A549 (cell line): ENCODE measurements at regions not wholly inside any gene's neighbourhood (a gene's known extent, or its start where the extent isn't known, plus 50 kb on each side); places are given as distances from the start of the nearest gene placed in this dataset.

ENCODE experiments used
- ATAC-seq, 2 experiments: fragments of 200-7000 bp in 1 of 2; fragments of >200 bp in 1 of 2; cut with Nextera tagmentation in 1 of 2; cut with Tn5 transposase in 1 of 2; 3 replicates each; pipeline versions ENCODE4 v1.8.0 to v1.9.1; 2018 to 2020; ENCODE audit warnings: mild to moderate bottlenecking in 1 of 2, moderate library complexity in 1 of 2
- CTCF ChIA-PET: fragments of 300-600 bp; sonication (Branson Sonifier 250); formaldehyde crosslinking; extraction: SDS; loops from one replicate; lab custom pipeline; 2021; ENCODE audit warnings: antibody characterized with exemption, inconsistent platforms; lab: Yijun Ruan, JAX
- POLR2A ChIA-PET: fragments of 350-600 bp; formaldehyde crosslinking; extraction: SDS; loops from one replicate; lab custom pipeline; 2021; ENCODE audit warnings: antibody characterized with exemption, inconsistent platforms; lab: Yijun Ruan, JAX
- DNase-seq, 2 experiments: peaks; one replicate each; pipeline versions ENCODE4 v3.0.0 to v3.0.0-alpha.2; 2011 to 2016; ENCODE audit warnings: low read depth in 1 of 2, low spot score in 1 of 2
- FAIRE-seq: peaks from 2 replicates; lab custom pipeline; 2011; peaks lifted over from hg19 to GRCh38; lab: Jason Lieb, UNC
- H3K27ac ChIP-seq, 2 experiments: fragments of >200 bp; sonication (Bioruptor Twin); formaldehyde crosslinking; 3 replicates each; pipeline ENCODE4 v1.5.1; 2016 to 2017
- H3K4me1 ChIP-seq: fragments of >200 bp; sonication (Bioruptor Twin); formaldehyde crosslinking; 3 replicates; pipeline ENCODE4 v1.6.1; 2016
- H3K4me2 ChIP-seq: fragments of >200 bp; sonication (Bioruptor Twin); formaldehyde crosslinking; 3 replicates; pipeline ENCODE4 v1.6.1; 2016
- H3K4me3 ChIP-seq: fragments of >200 bp; sonication (Bioruptor Twin); formaldehyde crosslinking; 3 replicates; pipeline ENCODE4 v1.5.1; 2016
- H3K9me3 ChIP-seq: fragments of >200 bp; sonication (Bioruptor Twin); formaldehyde crosslinking; 3 replicates; pipeline ENCODE4 v1.6.1; 2016
- BHLHE40 ChIP-seq: IDR thresholded peaks from 2 replicates; pipeline ENCODE4 v1.6.1; 2012; ENCODE audit warnings: low read depth, low read length, inconsistent platforms
- CBX2 ChIP-seq: fragments of 200-600 bp; sonication (generic); IDR thresholded peaks from 2 replicates; pipeline ENCODE4 v1.6.1; 2016; ENCODE audit warnings: low read depth, mild to moderate bottlenecking, borderline replicate concordance
- CBX8 ChIP-seq: fragments of 200-600 bp; sonication (generic); IDR thresholded peaks from 2 replicates; pipeline ENCODE4 v1.6.1; 2016
- CEBPB ChIP-seq, 2 experiments: fragments of >200 bp in 1 of 2; sonication (Bioruptor Twin) in 1 of 2; formaldehyde crosslinking in 1 of 2; IDR thresholded peaks; 2 replicates each; pipeline ENCODE4 v1.6.1; 2012 to 2016
- CHD2 ChIP-seq: fragments of 150-350 bp; IDR thresholded peaks from 2 replicates; pipeline ENCODE4 v1.6.1; 2014; ENCODE audit warnings: low read length; ENCODE audit not compliant: partially characterized antibody
- CHD4 ChIP-seq: fragments of 200-600 bp; sonication (generic); IDR thresholded peaks from 2 replicates; pipeline ENCODE4 v1.6.1; 2016; ENCODE audit warnings: antibody characterized with exemption, mild to moderate bottlenecking, borderline replicate concordance
- ELK1 ChIP-seq: fragments of 150-350 bp; IDR thresholded peaks from 2 replicates; pipeline ENCODE4 v1.6.1; 2014; ENCODE audit warnings: low read depth, mild to moderate bottlenecking, low read length
- EP300 ChIP-seq, 2 experiments: fragments of >200 bp; sonication (Bioruptor Twin); formaldehyde crosslinking; IDR thresholded peaks; 2 replicates in 1 of 2; 3 replicates in 1 of 2; pipeline ENCODE4 v1.6.1; 2016 to 2017
- ESRRA ChIP-seq: fragments of 150-350 bp; IDR thresholded peaks from 2 replicates; pipeline ENCODE4 v1.6.1; 2014; ENCODE audit warnings: mild to moderate bottlenecking, low read length, borderline replicate concordance
- FOSB ChIP-seq: fragments of 250-450 bp; sonication (Bioruptor Pico); IDR thresholded peaks from 2 replicates; pipeline ENCODE4 v1.5.0; 2020; ENCODE audit warnings: mild to moderate bottlenecking, moderate library complexity
- FOSL2 ChIP-seq, 2 experiments: fragments of 450-650 bp in 1 of 2; fragments of >200 bp in 1 of 2; sonication (Bioruptor Twin) in 1 of 2; formaldehyde crosslinking; IDR thresholded peaks; 2 replicates each; pipeline versions ENCODE4 v1.5.0 to v1.6.1; 2016 to 2020; ENCODE audit warnings: mild to moderate bottlenecking in 1 of 2, moderate library complexity in 1 of 2
- FOXS1 ChIP-seq: fragments of 250-450 bp; sonication (Bioruptor Pico); IDR thresholded peaks from 2 replicates; pipeline ENCODE4 v1.5.0; 2020; ENCODE audit warnings: mild to moderate bottlenecking, moderate library complexity
- HDAC2 ChIP-seq: fragments of 200-600 bp; sonication (generic); IDR thresholded peaks from 2 replicates; pipeline ENCODE4 v1.6.1; 2016
- HOXA7 ChIP-seq: fragments of 250-450 bp; sonication (Bioruptor Pico); IDR thresholded peaks from 2 replicates; pipeline ENCODE4 v1.5.0; 2020; ENCODE audit warnings: mild to moderate bottlenecking, moderate library complexity
- JUN ChIP-seq, 2 experiments: fragments of >200 bp; sonication (Bioruptor Twin); formaldehyde crosslinking; IDR thresholded peaks; 2 replicates in 1 of 2; 3 replicates in 1 of 2; pipeline ENCODE4 v1.6.1; 2016 to 2017
- JUNB ChIP-seq: fragments of >200 bp; sonication (Bioruptor Twin); formaldehyde crosslinking; IDR thresholded peaks from 2 replicates; pipeline ENCODE4 v1.6.1; 2016
- NFE2L2 ChIP-seq: fragments of 150-350 bp; conservative IDR thresholded peaks from 2 replicates; pipeline ENCODE4 v1.6.1; 2014; ENCODE audit warnings: low read length
- NPAS2 ChIP-seq: fragments of 250-450 bp; sonication (Bioruptor Pico); IDR thresholded peaks from 2 replicates; pipeline ENCODE4 v1.8.0; 2022; ENCODE audit warnings: mild to moderate bottlenecking, moderate library complexity, borderline replicate concordance
- NR3C1 ChIP-seq: fragments of >200 bp; sonication (Bioruptor Twin); formaldehyde crosslinking; IDR thresholded peaks from 3 replicates; pipeline ENCODE4 v1.6.1; 2017
- PHF8 ChIP-seq: fragments of 200-600 bp; sonication (generic); IDR thresholded peaks from 2 replicates; pipeline ENCODE4 v1.6.1; 2016; ENCODE audit warnings: low read depth, mild to moderate bottlenecking, antibody characterized with exemption, moderate library complexity, borderline replicate concordance
- POLR2A ChIP-seq: IDR thresholded peaks from 2 replicates; pipeline ENCODE4 v1.6.1; 2012; ENCODE audit warnings: mild to moderate bottlenecking, low read length
- RCOR1 ChIP-seq: fragments of 150-350 bp; IDR thresholded peaks from 2 replicates; pipeline ENCODE4 v1.6.1; 2014; ENCODE audit warnings: antibody characterized with exemption, low read length, low read depth
- RFX5 ChIP-seq: fragments of 450-650 bp; IDR thresholded peaks from 2 replicates; pipeline ENCODE4 v1.7.1; 2014; ENCODE audit warnings: antibody characterized with exemption, mild to moderate bottlenecking, moderate library complexity
- SMC3 ChIP-seq: fragments of >200 bp; sonication (Bioruptor Twin); formaldehyde crosslinking; IDR thresholded peaks from 3 replicates; pipeline ENCODE4 v1.6.1; 2018; ENCODE audit warnings: inconsistent platforms
- SREBF2 ChIP-seq: fragments of 450-650 bp; IDR thresholded peaks from 2 replicates; pipeline ENCODE4 v1.6.1; 2014; ENCODE audit warnings: mild to moderate bottlenecking, moderate library complexity
- TP53 ChIP-seq: fragments of 250-450 bp; sonication (Bioruptor Pico); IDR thresholded peaks from 2 replicates; pipeline ENCODE4 v1.5.0; 2021; ENCODE audit warnings: mild to moderate bottlenecking, moderate library complexity
- USF2 ChIP-seq: fragments of 450-650 bp; IDR thresholded peaks from 2 replicates; pipeline ENCODE4 v1.6.1; 2014; ENCODE audit warnings: antibody characterized with exemption
- ZNF302 ChIP-seq: fragments of 250-450 bp; sonication (Bioruptor Pico); IDR thresholded peaks from 2 replicates; pipeline ENCODE4 v1.9.0; 2021; ENCODE audit warnings: inconsistent platforms, mild to moderate bottlenecking, moderate library complexity
- ZSCAN20 ChIP-seq: fragments of 250-450 bp; sonication (Bioruptor Pico); IDR thresholded peaks from 2 replicates; pipeline ENCODE4 v1.8.0; 2022; ENCODE audit warnings: mild to moderate bottlenecking, moderate library complexity
- WGBS: methylation state at CpG from one replicate; pipeline ENCODE4 v1.1.6; 2017; ENCODE audit errors: missing lambda C conversion rate; 5-methylcytosine and 5-hydroxymethylcytosine counted together
- TF ChIP-seq, protein P1 (sequence below): fragments of >200 bp; sonication (Bioruptor Twin); formaldehyde crosslinking; IDR thresholded peaks from 2 replicates; pipeline ENCODE4 v1.6.1; 2016
- TF ChIP-seq, protein P2 (sequence below): IDR thresholded peaks from 2 replicates; pipeline ENCODE4 v1.6.1; 2012; ENCODE audit warnings: low read depth, borderline replicate concordance
- TF ChIP-seq, protein P3 (sequence below): fragments of >200 bp; sonication (Bioruptor Twin); formaldehyde crosslinking; IDR thresholded peaks from 3 replicates; pipeline ENCODE4 v1.6.1; 2016
- TF ChIP-seq, protein P4 (sequence below): IDR thresholded peaks from 2 replicates; pipeline ENCODE4 v1.6.1; 2012

DNA sequence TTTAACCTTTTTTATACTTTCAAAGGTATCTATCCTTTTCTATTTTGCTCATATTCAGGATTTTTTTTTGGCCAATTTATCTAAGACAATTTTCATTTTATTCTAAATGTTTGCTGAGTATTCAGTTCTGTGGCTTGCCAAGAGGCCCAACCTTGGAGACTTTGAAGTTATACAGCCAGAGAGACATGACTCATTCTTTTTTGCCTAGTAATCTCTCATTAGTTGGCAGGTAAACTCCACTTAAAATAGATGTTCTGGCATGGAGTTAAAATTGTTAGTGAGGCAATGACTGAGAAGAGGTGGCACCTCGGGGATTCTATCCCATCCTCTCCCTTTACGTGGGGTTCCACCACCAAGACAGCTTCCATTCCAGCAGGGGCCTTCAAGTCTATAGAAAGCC, 213.8 kb downstream of the KCTD12 start:
- WGBS, result 40% methylated on average over 2 of the region's 2 CpGs
- H3K4me3 ChIP-seq, result no peak overlapping the region
- no peak for DNase-seq
- H3K4me1 ChIP-seq, result no peaks in the 10 kb centered on the region
- no peak overlapping the region for H3K27ac ChIP-seq
- TF ChIP-seq, protein P1, sequence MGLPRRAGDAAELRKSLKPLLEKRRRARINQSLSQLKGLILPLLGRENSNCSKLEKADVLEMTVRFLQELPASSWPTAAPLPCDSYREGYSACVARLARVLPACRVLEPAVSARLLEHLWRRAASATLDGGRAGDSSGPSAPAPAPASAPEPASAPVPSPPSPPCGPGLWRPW, result no peak
- TF ChIP-seq, protein P2, sequence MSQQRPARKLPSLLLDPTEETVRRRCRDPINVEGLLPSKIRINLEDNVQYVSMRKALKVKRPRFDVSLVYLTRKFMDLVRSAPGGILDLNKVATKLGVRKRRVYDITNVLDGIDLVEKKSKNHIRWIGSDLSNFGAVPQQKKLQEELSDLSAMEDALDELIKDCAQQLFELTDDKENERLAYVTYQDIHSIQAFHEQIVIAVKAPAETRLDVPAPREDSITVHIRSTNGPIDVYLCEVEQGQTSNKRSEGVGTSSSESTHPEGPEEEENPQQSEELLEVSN, result no peak
- TF ChIP-seq USF2 (no peak), TP53 (CRISPR knock-in tag) (no peak), JUN (IDR thresholded peaks at IDR 0.05) (no peak), BHLHE40 (no peak), FOXS1 (CRISPR knock-in tag) (no peak), HOXA7 (no peak), FOSB (CRISPR knock-in tag) (no peak), CBX2 (no peak), NFE2L2 (no peak), SMC3 (no peak), POLR2A (no peak), CHD4 (no peak), NPAS2 (CRISPR knock-in tag) (no peak), EP300 (IDR thresholded peaks at IDR 0.05) (no peak), PHF8 (no peak)
- TF ChIP-seq, protein P3, sequence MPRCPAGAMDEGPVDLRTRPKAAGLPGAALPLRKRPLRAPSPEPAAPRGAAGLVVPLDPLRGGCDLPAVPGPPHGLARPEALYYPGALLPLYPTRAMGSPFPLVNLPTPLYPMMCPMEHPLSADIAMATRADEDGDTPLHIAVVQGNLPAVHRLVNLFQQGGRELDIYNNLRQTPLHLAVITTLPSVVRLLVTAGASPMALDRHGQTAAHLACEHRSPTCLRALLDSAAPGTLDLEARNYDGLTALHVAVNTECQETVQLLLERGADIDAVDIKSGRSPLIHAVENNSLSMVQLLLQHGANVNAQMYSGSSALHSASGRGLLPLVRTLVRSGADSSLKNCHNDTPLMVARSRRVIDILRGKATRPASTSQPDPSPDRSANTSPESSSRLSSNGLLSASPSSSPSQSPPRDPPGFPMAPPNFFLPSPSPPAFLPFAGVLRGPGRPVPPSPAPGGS, result no peak
- CTCF ChIA-PET, result interaction anchor here (0.6 kb wide), 1 partner anchor 772 kb away, joined by 3 read pairs; no protein-coding TSS in a partner anchor
- POLR2A ChIA-PET, result no interaction called here
- ATAC-seq, result no peak
- FAIRE-seq, result no peak
- no peak overlapping the region for H3K4me2 ChIP-seq
- H3K9me3 ChIP-seq, result no peaks in the 10 kb centered on the region

DNA sequence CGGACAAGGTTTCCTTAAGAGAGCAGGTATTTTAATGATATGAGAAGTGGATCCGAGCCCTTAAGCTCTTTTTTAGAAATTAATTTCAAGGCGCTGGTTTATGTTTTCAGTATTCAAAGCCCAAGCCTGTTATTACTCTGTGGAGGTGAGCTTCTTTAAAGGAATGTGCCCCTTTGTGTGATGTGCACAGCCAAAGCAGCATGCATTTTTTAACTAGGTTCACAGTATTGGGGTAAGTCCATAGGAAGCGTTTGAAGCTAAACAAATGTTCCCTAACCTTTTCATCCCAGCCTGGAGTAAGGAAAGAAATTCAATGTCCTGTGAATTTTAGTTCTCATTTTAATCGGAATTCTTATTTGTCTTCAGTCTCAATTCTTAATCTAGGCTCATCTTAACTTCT, 217.5 kb downstream of the KCTD12 start:
- no peak overlapping the region for H3K4me2 ChIP-seq
- H3K4me3 ChIP-seq, result no peak overlapping the region
- H3K27ac ChIP-seq, result no peak overlapping the region
- ChIA-PET CTCF (interaction anchor here (0.6 kb wide), 1 partner anchor 128 kb away, joined by 3 read pairs; no protein-coding TSS in a partner anchor), POLR2A (no interaction called here)
- TF ChIP-seq CHD4, result no peak
- TF ChIP-seq HDAC2, result no peak
- no peak for TF ChIP-seq RCOR1
- TF ChIP-seq, protein P4, sequence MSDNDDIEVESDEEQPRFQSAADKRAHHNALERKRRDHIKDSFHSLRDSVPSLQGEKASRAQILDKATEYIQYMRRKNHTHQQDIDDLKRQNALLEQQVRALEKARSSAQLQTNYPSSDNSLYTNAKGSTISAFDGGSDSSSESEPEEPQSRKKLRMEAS, result no peak
- TF ChIP-seq NPAS2 (CRISPR knock-in tag), result no peak
- no peak for TF ChIP-seq EP300 (IDR thresholded peaks at IDR 0.05)
- TF ChIP-seq CHD2, result no peak
- no peak for TF ChIP-seq NR3C1
- H3K4me1 ChIP-seq, result no peaks in the 10 kb centered on the region
- ATAC-seq (no peak), FAIRE-seq (no peak), DNase-seq (no peak)
- no peaks in the 10 kb centered on the region for H3K9me3 ChIP-seq
- 43% methylated on average over 5 of the region's 5 CpGs for WGBS

DNA sequence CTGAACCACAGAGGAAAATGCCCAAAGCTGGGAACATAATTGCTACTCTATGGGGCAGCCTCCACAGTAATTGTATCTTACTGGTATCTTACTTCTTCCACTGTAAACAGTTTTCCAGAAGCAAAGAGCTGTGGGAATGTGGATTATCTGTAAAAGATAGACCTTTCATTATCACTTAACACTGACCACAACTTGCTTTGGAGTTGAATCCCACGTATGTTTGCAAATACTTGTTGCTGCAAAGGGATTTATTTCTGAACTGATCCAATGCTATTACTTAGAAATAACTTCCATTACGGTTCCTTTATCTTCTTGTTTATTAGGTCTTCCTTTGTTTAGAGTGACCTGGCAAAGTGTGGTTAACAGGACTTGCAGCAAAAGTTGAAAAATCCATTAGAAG, 218.1 kb downstream of the KCTD12 start:
- POLR2A ChIA-PET, result no interaction called here
- no peak for ATAC-seq
- H3K27ac ChIP-seq, result no peak overlapping the region
- no peaks in the 10 kb centered on the region for H3K4me1 ChIP-seq
- no peak for DNase-seq
- CTCF ChIA-PET, result interaction anchor here (0.6 to 0.9 kb wide), 3 partner anchors 230 to 335 kb away, joined by 3 read pairs; no protein-coding TSS in a partner anchor
- no peak overlapping the region for H3K4me2 ChIP-seq
- no peak overlapping the region for H3K4me3 ChIP-seq
- no peak for FAIRE-seq
- no peaks in the 10 kb centered on the region for H3K9me3 ChIP-seq
- WGBS, result 36% methylated on average over 2 of the region's 2 CpGs
- TF ChIP-seq NR3C1 (no peak), ELK1 (no peak), PHF8 (no peak), RFX5 (no peak), JUNB (no peak), FOSL2 (IDR thresholded peaks at IDR 0.05) (no peak), FOSL2 (CRISPR knock-in tag; IDR thresholded peaks at IDR 0.05) (no peak), POLR2A (no peak), CBX8 (no peak), ZNF302 (CRISPR knock-in tag) (no peak), CEBPB (IDR thresholded peaks at IDR 0.05) (no peak), ESRRA (no peak), NPAS2 (CRISPR knock-in tag) (no peak), SREBF2 (no peak), ZSCAN20 (CRISPR knock-in tag) (no peak)
- TF ChIP-seq, protein P2, result no peak
